ENCODE measurements at regions not wholly inside any gene's neighbourhood (a gene's known extent, or its start where the extent isn't known, plus 50 kb on each side); places are given as distances from the start of the nearest gene placed in this dataset.
A peak's percentile ranks its signal among the peaks of the same experiment; 100 is the strongest.

DNA sequence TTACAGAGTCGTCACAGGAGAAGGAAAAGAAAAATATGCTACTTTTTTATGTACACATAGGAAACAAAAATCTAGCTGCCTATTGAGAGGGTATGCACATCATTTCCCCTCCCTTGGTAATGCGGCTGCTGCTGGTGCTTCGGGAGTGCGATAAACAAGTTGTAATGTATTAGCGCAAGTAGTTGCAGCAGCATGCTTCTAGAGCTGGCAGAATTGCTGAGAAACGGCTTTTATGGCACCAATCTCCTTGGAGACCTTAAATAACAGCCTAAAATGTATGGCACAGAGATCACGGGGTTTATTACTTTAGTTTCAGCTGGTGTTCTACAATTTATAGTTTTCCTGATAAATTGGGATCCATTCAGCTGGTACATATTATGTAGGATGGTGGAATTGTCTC, 447.6 kb upstream of the TMPO start:
- DNase-seq = no peak

DNA sequence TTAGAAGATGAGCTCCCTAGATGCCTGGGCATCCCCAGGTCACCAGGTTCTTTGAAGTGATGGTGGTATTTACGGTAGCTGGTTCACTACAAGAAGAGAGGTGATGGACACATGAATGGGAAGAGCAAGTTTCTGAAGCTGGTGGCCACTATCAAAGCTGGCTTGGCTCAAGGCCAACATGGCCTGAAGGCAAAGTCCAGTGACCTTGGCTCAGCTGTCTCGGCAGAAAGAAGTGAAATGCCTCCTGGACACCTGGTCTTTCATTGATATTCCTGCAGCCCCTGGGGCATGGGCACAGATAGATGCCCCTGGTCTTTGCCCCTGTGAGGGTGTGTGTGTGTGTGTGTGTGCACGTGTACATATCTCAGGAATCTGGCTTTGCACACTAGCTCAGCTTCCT, 441.8 kb upstream of the TMPO start:
- DNase-seq = no peak

DNA sequence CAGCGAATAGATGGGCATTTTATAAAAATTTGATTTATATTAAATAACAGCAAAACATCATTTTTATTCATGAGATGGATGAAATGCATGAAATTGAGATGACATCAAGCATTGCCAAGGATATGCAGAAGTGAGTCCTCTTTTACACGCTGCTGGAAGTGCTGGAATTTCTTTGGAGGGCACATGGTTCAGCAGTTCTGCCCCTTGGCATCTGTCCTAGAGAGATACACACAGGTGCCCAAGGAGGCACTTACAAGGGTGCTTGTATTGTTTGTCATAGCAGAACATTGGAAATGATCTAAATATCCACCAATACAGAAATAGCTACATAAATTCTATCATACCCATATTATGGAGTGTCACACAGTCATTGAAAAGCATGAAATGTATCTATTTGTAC, 441.1 kb upstream of the TMPO start:
- no peak for DNase-seq

DNA sequence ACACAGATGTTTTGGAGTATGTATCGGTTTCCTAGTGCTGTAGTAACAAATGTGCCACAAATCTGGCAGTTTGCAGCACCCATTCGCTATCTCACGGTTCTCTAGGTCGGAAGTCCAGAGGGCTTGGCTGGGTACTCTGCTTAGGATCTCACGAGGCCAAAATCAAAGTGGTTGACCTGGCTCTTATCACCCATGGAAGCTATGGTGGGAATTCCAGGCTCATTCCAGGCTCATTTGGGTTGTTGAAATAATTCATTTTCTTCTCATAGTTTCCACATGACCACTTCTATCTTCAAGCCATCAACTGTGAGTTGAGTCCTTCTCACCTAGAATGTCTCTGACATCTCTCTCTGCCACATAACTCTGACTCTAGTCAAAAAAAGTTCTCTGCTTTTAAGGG, 431.0 kb upstream of the TMPO start:
- no peak for DNase-seq

DNA sequence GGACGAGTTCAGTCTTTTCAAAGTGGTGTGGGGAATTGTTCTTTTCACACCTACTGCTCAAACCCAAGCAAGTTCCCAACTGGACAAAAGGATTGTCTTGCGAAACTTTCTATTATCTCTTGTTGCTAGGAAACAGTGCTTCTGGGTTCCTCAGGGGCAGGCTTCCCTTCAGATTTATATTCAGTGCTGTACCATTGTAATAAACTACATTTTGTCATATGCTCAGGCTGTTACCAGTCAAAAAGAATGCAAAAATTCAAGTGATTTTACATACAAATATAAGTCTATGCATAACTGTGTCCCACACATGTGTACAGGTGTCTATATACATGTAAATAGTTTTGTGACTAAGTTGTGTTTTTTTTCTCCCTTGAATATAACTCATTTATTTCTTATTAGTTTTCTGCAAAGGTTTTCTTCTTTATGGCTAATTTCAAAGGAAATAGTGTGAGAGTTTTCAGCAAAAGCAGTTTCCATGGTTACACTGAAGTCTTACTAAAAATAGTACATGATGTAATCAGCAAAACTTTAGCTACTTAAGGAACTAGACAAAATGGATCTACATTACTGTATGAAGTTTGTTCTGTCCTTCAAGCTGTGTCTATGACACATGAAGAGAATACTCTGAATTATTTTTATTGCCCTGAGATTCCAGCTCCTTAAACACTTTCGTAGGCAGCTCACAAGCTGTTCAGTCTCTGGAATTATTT, 430.2 kb upstream of the TMPO start:
- peak in 1 of 2 experiments; percentile 4 for DNase-seq

DNA sequence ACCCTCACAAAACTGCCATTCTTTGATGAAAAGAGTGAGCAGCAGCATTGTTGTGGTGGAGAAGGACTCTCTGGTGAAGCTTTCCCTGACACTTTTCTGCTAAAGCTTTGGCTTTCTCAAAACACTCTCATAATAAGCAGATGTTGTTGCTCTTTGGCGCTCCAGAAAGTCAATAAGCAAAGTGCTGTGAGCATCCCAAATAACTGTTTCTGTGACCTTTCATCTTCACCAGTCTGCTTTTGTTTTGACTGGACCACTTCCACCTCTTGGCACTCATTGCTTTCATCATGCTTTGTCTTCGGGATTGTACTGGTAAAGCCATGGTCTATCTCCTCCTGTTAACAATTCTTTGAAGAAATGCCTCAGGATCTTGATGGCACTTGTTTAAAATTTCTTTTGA, 424.7 kb upstream of the TMPO start:
- no peak for DNase-seq

DNA sequence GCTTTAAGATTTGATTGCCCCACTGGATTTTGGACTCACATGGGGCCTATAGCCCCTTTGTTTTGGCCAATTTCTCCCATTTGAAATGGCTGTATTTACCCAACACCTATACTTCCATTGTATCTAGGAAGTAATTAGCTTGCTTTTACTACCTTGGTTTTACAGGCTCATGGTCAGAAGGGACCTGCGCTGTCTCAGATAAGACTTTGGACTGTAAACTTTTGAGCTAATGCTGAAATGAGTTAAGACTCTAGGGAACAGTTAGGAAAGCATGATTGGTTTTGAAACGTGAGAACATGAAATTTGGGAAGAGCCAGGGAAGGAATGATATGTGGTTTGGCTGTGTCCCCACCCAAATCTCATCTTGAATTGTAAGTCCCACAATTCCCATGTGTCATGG, 419.0 kb upstream of the TMPO start:
- no peak for DNase-seq

DNA sequence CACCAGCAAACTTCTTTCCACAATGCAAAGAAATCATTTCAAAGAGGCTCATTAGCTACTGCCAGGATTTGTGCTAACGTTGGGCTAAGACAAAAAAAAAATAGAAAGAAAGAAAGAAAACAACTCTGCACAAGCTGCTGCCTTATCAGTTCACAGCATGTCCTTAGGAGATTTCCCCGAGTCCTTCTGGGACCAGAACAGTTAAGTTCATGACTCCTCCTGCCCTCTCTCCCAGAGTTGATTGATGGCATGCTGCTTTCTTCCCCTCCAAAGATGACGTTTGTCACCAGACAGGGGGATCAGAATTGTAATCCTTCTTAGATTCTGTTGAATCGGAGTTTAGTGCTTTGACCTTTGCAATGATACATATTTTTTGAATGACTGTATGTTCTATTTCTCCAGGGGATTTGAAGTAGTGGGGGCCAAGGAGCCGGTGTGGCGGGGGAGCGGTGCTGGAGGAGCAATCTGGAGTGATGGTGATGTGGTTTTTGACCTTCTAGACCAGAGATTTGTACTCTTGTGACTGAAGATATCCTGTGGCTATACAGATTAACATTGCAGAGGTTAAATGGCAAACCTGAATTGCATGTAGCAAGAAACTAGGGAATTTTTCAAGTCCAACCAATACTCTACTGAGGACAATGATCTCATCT, 409.2 kb upstream of the TMPO start:
- DNase-seq = no peak

DNA sequence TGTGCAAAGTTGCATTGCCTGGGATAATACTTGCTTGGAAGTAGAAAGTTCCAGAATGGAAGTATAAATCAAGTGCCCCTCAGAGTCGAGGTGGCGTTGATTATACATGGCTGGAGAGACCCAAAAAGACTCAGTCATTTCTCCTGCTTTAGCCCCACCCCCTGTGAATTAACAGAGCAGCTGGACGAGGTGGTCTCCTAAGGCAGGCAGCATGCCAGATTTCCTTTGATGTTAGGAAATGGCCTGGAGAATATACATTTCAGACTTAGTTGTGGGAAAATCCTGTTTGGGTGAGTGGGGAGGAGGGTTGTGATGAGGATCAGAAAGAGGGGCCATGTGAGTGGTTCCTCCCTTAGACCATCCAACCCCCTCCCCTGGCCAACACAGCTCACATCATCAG, 406.1 kb upstream of the TMPO start:
- no peak for DNase-seq

DNA sequence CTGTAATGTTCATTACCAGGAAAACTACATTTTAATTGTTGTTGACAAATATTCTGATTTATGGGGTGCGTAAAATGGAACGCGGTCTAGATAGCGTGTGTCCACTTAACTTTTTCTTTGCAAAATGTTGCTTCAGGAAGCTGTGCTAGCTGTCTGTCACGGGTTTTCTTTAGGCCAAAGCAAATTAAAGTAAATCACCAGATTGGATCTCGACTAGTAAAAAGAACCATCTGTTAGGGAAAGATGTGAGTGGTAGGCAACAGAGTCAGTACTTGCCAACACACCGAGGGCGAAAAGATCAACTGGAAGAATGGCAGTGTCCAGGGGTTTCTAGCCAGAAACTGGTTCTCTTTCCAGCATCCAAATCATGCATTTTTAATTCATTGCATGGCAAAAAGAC, 404.9 kb upstream of the TMPO start:
- DNase-seq = no peak

DNA sequence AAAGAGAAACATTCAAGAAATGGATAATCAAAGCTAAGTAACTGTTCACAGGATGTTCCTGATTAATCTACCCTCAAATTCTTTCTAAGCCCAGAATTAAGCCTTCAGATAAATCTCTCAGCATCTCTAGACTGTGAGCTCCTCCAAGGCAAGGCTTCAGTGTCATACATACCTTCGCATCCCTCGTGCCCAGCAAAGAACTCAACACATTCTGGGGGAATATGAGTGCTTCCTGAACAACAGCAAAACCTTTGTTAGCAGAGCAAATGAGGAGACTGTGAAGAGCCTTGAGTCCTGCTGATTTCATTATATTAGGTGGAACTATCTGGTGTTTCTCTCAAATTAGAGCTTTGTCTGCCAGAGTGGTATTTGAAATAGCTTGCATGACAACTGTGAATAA, 401.8 kb upstream of the TMPO start:
- no peak for DNase-seq

DNA sequence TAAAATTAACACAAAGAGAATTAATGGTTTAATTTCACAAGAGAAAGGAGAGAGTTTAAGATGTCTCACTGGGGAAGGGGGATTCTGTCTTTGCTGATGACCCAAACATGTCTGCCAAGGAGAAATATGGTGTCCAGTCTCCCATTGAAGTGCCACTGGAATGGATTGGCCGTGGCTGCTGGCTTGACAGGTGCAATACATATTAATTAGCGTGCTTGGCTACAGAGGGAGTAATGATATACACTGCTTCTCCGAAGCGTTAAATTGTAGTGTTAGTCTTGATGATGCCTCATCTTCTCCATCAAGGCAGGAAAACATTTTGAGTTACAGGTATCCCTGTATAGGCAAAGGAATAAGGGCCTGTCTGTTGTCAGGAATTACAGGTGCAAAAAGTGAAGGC, 393.4 kb upstream of the TMPO start:
- no peak for DNase-seq

DNA sequence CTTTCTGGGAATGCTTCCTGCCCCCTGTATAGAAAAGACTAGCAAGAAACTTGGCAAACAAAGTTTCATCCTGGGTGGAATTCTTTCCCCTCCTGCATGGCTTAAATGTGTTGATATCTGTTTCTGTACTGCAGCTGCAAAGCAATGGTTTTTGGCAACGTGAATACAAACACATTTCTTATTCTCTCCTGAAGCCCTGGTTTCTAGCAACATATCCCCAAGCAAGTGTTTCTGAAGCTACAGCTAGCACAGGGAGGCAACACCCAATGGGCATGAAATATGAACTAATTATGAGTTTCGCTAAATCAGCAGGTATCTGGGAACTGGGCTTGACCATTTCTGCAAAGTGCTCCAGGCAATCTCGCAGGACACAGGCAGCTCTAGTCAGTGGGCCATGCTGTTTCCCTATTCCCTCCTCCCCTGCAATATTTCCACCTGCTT, 392.3 kb upstream of the TMPO start:
- no peak for DNase-seq

DNA sequence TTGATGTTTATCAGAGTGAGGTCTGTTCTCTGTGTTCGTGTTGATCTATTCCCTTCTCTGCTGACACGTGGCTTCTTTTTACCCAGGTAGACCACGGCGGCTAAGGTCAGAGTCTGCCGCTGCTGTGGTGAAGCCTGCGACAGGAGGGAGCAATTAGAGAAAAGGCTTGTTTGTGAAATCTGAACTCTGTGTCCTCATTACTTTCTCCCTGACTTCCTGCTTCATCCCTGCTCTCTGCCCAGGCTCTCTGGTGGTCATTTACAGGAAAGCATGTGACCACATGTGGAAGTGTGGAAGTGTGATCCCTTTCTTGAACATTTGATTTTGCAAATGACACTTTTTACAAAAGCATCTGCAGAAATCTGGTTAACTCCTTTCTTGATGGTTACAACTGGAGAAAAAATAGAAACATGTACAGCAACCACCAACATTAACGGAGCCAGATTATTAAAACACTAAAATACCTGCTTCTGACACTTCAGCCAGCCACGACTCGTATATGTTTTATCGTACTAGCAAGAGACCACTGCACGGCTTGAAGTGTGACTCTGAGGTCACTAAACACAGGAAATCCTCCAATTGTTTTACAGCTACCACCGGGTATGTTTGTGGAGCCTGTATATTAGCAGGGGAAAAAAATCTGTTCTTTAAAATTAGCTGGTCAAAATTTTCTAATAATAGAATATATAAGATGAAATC, 388.6 kb upstream of the TMPO start:
- no peak for DNase-seq

DNA sequence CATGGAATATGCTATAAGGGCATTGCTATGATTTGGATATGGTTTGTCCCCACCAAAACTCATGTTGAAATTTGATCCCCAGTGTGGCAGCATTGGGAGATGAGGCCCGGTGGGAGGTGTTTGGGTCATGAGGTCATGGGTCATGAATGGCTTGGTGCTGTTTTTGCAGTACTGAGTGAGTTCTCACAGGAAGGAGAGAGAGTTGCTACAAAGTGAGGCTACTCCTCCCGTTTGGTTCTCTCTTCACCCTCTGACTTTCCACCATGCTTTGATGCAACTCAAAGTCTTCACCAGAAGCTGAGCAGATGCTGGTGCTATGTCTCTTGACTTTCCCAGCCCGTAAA, 388.1 kb upstream of the TMPO start:
- no peak for DNase-seq

DNA sequence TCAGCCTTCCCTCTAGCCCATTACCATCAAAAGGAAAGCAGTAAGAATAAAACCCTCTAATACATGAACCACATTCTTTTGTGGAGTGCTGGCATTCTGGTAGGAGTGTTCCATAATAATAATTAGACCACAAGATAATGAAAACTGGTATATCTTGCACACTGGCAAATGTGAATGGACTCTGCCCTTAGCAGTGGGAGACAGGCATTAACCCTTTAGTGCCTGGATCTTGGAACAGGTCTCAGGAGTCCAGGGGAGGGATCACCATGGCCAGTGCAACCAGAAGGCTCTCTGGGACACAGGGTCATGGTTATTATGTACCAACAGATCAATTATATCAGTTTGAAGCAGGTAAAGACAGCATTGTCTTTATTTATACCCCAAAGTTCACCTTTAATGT, 387.5 kb upstream of the TMPO start:
- DNase-seq = no peak

DNA sequence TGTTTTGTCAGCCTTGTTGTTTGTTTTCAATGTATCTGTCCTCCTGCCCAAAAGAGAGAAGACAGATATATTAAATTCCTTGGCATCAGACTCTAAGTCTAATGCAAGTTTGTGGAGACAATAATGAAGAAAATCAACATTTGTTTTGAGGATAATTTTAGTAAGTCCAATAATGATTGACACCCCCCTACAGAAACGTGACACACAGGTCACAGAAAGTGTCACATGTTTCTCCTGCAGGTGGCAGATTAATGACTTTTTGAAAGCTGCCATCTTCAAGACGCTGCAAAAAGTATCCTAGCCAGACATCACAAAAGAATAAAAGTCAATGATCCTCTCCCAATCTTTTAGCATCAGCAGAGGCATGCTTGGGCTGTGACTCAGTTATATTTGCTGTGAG, 378.8 kb upstream of the TMPO start:
- no peak for DNase-seq

DNA sequence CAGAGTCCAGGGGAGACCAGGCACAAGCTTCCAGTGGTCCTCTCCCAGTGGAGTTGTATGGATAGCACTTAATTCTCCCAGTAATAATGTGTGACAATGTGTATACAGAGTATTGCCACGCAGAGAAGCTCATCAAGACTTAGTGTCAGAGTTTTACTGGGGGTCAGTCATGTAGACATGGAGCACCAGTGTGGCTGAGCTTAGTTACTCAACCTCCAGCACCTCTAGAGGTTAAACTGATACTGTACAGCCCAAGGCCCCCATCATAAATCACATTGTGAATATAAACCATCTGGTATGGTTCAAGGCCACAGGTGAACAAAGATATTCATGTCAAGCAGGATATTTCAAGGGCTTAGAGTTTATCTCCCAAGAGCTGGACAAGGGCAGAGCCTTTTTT, 378.1 kb upstream of the TMPO start:
- no peak for DNase-seq

DNA sequence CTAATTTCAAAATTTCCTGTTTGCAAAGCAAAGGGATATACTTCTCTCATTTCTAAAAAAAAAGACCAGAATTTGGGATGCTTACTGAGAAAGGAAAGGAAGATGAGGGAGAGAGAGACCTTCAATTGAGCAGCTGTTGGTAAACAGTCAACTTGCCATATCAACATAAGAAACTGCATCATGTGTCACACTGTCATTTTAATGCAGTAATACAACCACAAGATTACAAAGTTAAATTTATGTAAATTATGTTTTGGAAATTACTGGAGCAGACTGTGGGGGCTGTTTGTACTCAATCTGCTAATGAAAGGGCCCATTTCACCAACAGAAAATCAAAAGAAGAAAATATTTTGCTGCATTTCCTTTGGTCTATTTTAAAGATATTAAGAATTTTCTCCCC, 370.4 kb upstream of the TMPO start:
- DNase-seq = no peak

DNA sequence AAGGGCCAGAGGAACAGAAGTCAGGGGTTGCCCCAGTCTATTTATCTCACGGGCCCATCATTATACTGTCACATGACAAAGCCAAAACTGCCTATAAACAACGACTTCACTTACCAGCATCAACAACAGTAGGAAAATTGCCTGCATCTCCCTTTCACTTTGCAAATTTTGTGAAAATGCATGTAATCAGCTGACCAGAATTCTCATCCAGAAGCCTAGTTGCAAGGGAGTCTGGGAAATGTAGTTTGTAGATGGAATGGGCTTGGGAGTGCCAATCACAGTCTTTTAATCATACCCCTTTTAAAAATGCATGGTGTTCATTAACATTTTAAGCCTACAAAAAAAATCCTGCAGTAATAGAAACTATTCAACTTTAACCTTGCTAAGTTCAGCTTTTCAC, 369.3 kb upstream of the TMPO start:
- no peak for DNase-seq

DNA sequence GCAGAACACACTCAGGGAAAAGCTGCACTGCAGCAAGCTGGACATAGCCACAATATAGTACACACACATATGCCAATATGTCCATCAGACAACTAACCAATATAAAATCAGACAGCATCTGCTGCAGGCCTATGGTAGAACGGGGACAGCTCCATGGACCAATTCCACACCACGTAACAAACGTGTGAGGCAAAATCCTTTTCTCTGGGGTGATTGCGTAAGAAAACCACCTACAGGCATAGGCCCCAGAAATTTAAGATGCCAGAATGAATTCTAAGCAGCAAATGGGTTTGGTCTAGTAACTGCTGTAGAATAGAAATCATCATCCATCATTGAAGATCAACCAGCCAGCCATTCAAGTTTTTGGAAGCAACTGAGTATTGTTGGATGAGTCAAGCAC, 368.9 kb upstream of the TMPO start:
- DNase-seq = no peak

DNA sequence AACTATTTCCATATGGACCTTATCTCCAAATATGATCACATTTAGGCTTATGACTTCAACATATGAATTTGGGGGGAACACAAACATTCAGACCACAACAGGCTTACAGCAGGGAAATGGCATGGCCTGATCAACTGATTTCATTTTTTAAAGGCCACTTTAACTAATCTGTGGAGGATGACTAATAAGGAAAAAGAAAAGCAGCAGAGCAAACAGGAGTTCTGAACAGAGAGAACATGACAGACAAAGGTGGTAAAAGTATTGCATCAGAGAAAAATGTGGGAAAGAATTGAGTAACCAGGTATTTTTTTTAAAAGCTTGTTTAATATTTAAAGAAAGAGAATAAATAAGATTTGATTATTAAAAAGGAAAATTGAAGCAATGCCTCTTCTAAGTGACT, 366.1 kb upstream of the TMPO start:
- DNase-seq = no peak

DNA sequence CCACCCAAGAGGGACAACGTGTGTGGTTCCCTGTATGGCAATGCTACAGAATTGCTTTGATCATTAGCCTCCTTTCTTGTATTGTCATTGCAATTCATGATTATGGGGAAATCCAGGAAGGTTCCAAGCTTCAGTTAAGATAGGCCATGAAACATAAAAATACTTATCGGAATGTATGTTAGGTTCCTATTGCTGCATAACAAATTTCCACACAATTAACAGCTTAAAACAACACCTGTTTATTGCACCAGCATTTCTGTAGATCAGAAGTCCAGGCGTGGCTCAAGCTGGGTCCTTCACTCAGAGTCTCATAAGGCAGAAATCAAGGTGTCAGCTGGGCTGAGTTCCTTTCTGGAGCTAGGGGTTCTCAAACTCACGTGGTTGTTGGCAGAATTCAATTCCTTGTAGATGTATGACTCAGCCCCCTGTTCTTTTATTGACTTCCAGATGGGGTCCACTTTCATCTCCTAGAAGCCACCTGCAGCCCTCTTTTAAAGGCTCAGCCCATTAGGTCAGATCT, 365.6 kb upstream of the TMPO start:
- no peak for DNase-seq

DNA sequence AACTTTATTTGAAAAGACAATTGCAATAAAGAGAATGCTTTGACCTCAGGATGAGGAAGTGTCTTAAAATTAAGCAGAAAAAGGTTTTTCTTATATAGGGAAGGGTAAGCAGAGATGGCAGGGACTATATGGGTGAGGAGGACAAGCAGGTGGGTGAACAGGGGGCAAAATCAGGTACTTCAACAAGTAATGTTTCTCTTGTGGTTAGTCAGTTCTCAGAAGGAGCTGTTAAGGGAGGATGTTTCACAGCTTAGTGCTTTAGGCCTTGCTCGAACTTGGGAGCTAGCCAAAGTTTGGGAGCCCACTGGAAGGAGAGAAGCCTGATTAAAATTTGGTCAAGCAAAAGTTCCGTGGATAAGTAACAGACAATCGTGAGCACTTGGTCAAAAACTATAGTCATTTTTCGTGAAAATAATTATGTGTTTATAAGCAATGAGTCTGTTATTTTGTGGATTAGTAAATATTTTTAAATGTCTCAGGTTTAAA, 364.2 kb upstream of the TMPO start:
- DNase-seq = no peak
